ENCODE measurements at regions not wholly inside any gene's neighbourhood (a gene's known extent, or its start where the extent isn't known, plus 50 kb on each side); places are given as distances from the start of the nearest gene placed in this dataset.

GRCh38 chr11:116190861-116191260 lies 581.9 kb downstream of the BUD13 start:
- H3K9me2 ChIP-seq (replicated peaks; ENCODE audit: control insufficient read depth, low read length): no peaks in the 10 kb centered on the region
- H3K36me3 ChIP-seq (ENCODE audit: control insufficient read depth, low read length): no peaks in the 10 kb centered on the region
- H3K27me3 ChIP-seq (ENCODE audit: control insufficient read depth, low read length): no peaks in the 10 kb centered on the region
- no peaks in the 10 kb centered on the region for H3K4me1 ChIP-seq (ENCODE audit: control insufficient read depth, low read length)
- H3K79me2 ChIP-seq (ENCODE audit: control insufficient read depth, low read length): no peaks in the 10 kb centered on the region
- no peaks in the 10 kb centered on the region for H3F3A ChIP-seq (ENCODE audit: control insufficient read depth, insufficient read depth)
- no peaks in the 10 kb centered on the region for H4K20me1 ChIP-seq (ENCODE audit: control insufficient read depth, insufficient read depth, low read depth, low read length)
- H3K27ac ChIP-seq (ENCODE audit: low read depth, low read length): no peak overlapping the region
- H3K4me3 ChIP-seq (ENCODE audit: low read length): no peak overlapping the region
- no peak overlapping the region for H3K4me2 ChIP-seq (ENCODE audit: low read length)
- H3K9me3 ChIP-seq (ENCODE audit: control insufficient read depth, insufficient read depth, low read length): no peaks in the 10 kb centered on the region
- no peak for TF ChIP-seq EZH2phosphoT487 (IDR thresholded peaks at IDR 0.05; ENCODE audit: borderline replicate concordance, low read length)
- TF ChIP-seq, protein P1, sequence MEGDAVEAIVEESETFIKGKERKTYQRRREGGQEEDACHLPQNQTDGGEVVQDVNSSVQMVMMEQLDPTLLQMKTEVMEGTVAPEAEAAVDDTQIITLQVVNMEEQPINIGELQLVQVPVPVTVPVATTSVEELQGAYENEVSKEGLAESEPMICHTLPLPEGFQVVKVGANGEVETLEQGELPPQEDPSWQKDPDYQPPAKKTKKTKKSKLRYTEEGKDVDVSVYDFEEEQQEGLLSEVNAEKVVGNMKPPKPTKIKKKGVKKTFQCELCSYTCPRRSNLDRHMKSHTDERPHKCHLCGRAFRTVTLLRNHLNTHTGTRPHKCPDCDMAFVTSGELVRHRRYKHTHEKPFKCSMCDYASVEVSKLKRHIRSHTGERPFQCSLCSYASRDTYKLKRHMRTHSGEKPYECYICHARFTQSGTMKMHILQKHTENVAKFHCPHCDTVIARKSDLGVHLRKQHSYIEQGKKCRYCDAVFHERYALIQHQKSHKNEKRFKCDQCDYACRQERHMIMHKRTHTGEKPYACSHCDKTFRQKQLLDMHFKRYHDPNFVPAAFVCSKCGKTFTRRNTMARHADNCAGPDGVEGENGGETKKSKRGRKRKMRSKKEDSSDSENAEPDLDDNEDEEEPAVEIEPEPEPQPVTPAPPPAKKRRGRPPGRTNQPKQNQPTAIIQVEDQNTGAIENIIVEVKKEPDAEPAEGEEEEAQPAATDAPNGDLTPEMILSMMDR (IDR thresholded peaks at IDR 0.05; ENCODE audit: low read depth, low read length, poor library complexity, severe bottlenecking): no peak

DNA sequence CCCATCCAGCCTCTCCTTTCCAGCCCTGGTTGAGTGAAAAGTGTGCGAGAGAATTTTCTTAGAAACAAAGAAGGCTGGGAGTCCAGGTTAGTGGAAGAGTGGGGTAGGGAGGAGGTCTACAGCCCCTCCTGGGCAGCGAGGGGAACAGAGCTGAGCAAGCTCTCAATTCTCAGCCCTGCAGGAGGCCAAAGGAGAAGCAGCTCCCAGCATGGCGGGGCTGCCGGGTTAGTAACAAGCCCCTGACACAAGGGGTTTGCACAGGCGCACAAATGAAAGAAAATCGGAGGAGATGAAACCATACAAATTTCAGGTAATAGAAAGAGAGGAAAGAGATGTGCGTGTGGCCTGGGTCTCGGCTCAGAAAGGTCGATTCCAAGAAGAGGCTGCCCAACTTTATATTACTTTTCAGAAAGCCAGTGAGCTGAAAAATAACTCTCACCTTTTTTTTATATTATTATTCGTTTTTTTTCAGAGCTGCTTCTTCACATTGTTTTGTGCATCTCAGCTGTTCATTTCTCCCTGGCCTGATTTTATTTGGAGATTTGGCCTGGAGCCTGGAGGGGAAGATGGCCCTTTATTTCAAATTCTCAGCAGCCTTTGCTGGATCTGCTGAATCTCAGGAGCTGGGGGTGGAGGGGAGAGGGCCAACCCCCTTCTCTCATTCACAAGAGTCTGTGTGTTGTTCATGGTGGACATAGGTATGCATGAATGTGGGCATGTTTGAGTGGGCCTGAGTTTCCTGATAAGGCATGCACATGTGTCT lies 583.2 kb downstream of the BUD13 start:
- no peaks in the 10 kb centered on the region for H3K9me2 ChIP-seq (replicated peaks; ENCODE audit: control insufficient read depth, low read length)
- no peaks in the 10 kb centered on the region for H3K9me3 ChIP-seq (ENCODE audit: control insufficient read depth, insufficient read depth, low read length)
- no peaks in the 10 kb centered on the region for H3K27me3 ChIP-seq (ENCODE audit: control insufficient read depth, low read length)
- no peaks in the 10 kb centered on the region for H4K20me1 ChIP-seq (ENCODE audit: control insufficient read depth, insufficient read depth, low read depth, low read length)
- no peak overlapping the region for H3K4me2 ChIP-seq (ENCODE audit: low read length)
- no peaks in the 10 kb centered on the region for H3K36me3 ChIP-seq (ENCODE audit: control insufficient read depth, low read length)
- H3K4me3 ChIP-seq (ENCODE audit: low read length): no peak overlapping the region
- no peak overlapping the region for H3K27ac ChIP-seq (ENCODE audit: low read depth, low read length)
- no peaks in the 10 kb centered on the region for H3K4me1 ChIP-seq (ENCODE audit: control insufficient read depth, low read length)
- TF ChIP-seq, protein P1 (IDR thresholded peaks at IDR 0.05; ENCODE audit: low read depth, low read length, poor library complexity, severe bottlenecking): no peak
- TF ChIP-seq EZH2phosphoT487 (IDR thresholded peaks at IDR 0.05; ENCODE audit: borderline replicate concordance, low read length): no peak
- H3F3A ChIP-seq (ENCODE audit: control insufficient read depth, insufficient read depth): no peaks in the 10 kb centered on the region
- no peaks in the 10 kb centered on the region for H3K79me2 ChIP-seq (ENCODE audit: control insufficient read depth, low read length)

DNA sequence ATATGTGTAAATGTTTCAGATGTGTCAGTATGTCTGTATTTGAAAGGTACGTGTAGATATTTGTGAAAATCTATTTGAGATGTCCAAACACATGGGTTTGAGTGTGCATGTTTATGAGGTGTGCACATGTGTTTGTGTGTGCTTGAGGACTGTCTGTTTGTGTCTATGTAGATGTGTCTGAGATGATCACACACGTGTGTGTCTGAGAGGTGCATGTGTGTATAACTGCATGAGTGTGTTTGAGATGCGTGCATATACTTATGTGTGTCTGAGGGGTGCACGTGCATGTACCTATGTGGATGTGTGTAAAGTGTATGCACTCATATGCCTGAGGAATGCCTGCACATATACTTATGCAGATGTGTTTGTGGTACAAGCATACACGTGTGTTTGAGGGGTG lies 584.4 kb downstream of the BUD13 start:
- H3K4me1 ChIP-seq (ENCODE audit: control insufficient read depth, low read length): no peaks in the 10 kb centered on the region

More for the DNA sequence above, 584.4 kb downstream of the BUD13 start:
- Histone ChIP-seq H3K9me2 (replicated peaks; ENCODE audit: control insufficient read depth, low read length) (no peaks in the 10 kb centered on the region), H4K20me1 (ENCODE audit: control insufficient read depth, insufficient read depth, low read depth, low read length) (no peaks in the 10 kb centered on the region), H3K79me2 (ENCODE audit: control insufficient read depth, low read length) (no peaks in the 10 kb centered on the region), H3F3A (ENCODE audit: control insufficient read depth, insufficient read depth) (no peaks in the 10 kb centered on the region), H3K27me3 (ENCODE audit: control insufficient read depth, low read length) (no peaks in the 10 kb centered on the region), H3K4me3 (ENCODE audit: low read length) (no peak overlapping the region), H3K9me3 (ENCODE audit: control insufficient read depth, insufficient read depth, low read length) (no peaks in the 10 kb centered on the region), H3K27ac (ENCODE audit: low read depth, low read length) (no peak overlapping the region), H3K36me3 (ENCODE audit: control insufficient read depth, low read length) (no peaks in the 10 kb centered on the region), H3K4me2 (ENCODE audit: low read length) (no peak overlapping the region)
- TF ChIP-seq, protein P1 (IDR thresholded peaks at IDR 0.05; ENCODE audit: low read depth, low read length, poor library complexity, severe bottlenecking): no peak
- TF ChIP-seq EZH2phosphoT487 (IDR thresholded peaks at IDR 0.05; ENCODE audit: borderline replicate concordance, low read length): no peak

Measured in DOHH2 (cell line).